HepG2 (cell line): ENCODE measurements at regions not wholly inside any gene's neighbourhood (a gene's known extent, or its start where the extent isn't known, plus 50 kb on each side); places are given as distances from the start of the nearest gene placed in this dataset.

Source experiments
- E2F5 ChIP-seq: sonication (generic); formaldehyde crosslinking; conservative IDR thresholded peaks from 2 replicates; pipeline ENCODE4 v1.4.0; 2020; ENCODE audit warnings: missing genetic modification reagents
- IKZF4 ChIP-seq: sonication (generic); formaldehyde crosslinking; IDR thresholded peaks from 2 replicates; pipeline ENCODE4 v1.5.1; 2020; ENCODE audit warnings: borderline replicate concordance, mild to moderate bottlenecking, low read depth, missing genetic modification reagents; ENCODE audit errors: not compliant biosample characterization
- KMT2A ChIP-seq: sonication (generic); formaldehyde crosslinking; IDR thresholded peaks from 2 replicates; pipeline ENCODE4 v1.4.0; 2020; ENCODE audit warnings: missing genetic modification reagents
- RCOR2 ChIP-seq: IDR thresholded peaks from 2 replicates; pipeline ENCODE4 v1.6.1; 2016; ENCODE audit warnings: missing biosample characterization, missing genetic modification reagents
- RXRB ChIP-seq: IDR thresholded peaks from 2 replicates; pipeline ENCODE4 v1.6.1; 2016; ENCODE audit warnings: borderline replicate concordance, missing genetic modification reagents, missing compliant biosample characterization
- ZNF644 ChIP-seq: IDR thresholded peaks from 2 replicates; pipeline ENCODE4 v1.6.1; 2016; ENCODE audit warnings: low read depth

DNA sequence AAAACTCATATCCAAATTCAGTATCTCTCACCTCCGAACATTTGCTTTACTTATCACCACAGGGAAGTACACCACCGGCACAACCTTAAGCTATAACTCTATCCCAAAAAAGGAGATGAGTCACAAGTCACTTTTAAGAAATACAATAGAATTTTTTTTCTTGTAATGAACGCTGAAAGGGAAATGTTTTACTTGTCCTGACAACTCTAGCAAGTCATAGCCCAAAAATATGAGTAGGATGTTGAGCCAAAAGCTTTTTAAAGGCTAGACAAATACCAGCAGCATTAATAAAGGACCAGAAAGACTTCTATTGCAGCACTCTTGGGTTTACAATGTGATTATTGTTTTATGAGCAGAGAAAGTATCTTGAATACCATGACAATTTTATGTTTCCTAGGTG, 147.3 kb upstream of the FST start:
- no peak for TF ChIP-seq RXRB (CRISPR knock-in tag)
- no peak for TF ChIP-seq ZNF644 (CRISPR knock-in tag)
- TF ChIP-seq IKZF4 (CRISPR knock-in tag), result no peak
- TF ChIP-seq KMT2A, result no peak
- no peak for TF ChIP-seq RCOR2
- no peak for TF ChIP-seq E2F5 (CRISPR knock-in tag)
